Activated CD8-positive, alpha-beta memory T cell treated with anti-CD3 and anti-CD28 coated beads, Interleukin-2, amount 50 U/mL, for 48 hours (primary cell): ENCODE measurements at regions not wholly inside any gene's neighbourhood (a gene's known extent, or its start where the extent isn't known, plus 50 kb on each side); places are given as distances from the start of the nearest gene placed in this dataset.

Experiments
- DNase-seq: peaks from one replicate; pipeline ENCODE4 v3.0.0-alpha.2; 2020

- no peak for DNase-seq
Observed at GRCh38 chr5:51279983-51280706, 103.1 kb upstream of the ISL1 start.

- no peak for DNase-seq
Observed at GRCh38 chr5:51286046-51286445, 97.2 kb upstream of the ISL1 start.

- no peak for DNase-seq
Observed at GRCh38 chr5:51302343-51302742, 80.9 kb upstream of the ISL1 start.

GRCh38 chr5:51326844-51327243 lies 56.4 kb upstream of the ISL1 start:
- no peak for DNase-seq
